CD4-positive, alpha-beta T cell treated with Interleukin-12 subunit alpha and Interleukin-12 subunit beta, for 1 hour (primary cell): ENCODE measurements at regions not wholly inside any gene's neighbourhood (a gene's known extent, or its start where the extent isn't known, plus 50 kb on each side); places are given as distances from the start of the nearest gene placed in this dataset.

ENCODE experiments used
- DNase-seq: peaks from one replicate; pipeline ENCODE4 v3.0.0-alpha.2; 2020

DNA sequence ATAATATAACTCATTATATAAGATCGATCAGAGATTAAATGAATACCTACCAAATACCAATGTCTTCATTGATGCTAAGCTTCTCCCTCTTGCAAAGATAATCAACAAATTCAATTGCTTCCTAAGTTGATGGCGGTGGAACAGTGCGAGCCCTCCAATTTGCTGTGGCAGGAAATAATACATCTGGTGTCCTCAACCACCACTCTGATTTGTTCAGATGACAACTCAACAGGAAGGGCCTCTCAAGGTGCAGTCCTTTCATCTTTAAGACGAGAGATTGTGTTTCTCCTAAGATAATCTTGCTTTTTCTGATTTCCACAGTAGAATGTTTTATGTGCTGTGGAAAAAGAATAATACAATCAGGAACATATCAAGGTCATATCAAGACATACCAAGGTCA, 56.6 kb upstream of the IGFBP2 start:
- DNase-seq = no peak

DNA sequence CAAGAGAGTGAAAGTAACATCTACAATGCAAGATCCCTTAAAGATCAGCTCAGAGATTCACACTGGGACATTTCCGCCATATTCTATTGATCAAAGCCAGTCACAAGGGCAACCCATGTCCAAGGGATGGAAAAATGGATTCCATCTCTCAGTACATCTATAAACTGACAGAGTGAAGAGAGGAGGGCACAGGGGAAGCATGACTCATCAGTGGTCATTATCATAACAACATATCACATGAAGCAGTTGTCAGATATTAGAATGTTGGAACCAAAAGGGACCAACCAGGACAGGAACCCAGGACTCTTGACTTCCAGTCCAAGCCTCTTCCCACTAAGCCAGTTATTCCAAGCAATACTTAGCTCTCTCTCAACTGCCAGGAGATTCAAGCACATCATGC, 54.9 kb upstream of the IGFBP2 start:
- no peak for DNase-seq

DNA sequence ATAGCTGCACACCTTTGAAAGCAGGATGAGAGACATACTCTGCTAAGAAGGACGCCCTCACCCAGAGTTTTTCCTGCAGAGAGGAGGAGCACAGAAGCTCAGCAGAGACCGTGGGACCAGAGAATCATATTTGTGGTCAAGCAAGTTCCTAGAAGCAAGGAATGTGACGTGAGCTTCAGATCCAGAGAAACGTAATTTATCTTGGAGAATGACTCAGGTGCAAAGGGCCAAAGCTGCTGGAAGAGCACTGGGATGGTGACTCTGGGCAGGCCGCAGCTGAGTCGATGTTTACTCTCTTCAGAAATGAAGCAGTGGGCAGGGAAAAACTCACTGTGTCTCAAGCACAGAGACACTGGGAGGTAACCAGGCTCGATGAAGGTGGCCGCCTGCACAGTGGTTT, 50.1 kb upstream of the IGFBP2 start:
- no peak for DNase-seq
